ENCODE measurements at regions not wholly inside any gene's neighbourhood (a gene's known extent, or its start where the extent isn't known, plus 50 kb on each side); places are given as distances from the start of the nearest gene placed in this dataset.

- no peak for DNase-seq
Observed at GRCh38 chr18:60982928-60983327, 350.3 kb upstream of the CDH20 start.

- DNase-seq: no peak
Observed at GRCh38 chr18:60984510-60984909, 348.7 kb upstream of the CDH20 start.

GRCh38 chr18:60987963-60988362, 345.3 kb upstream of the CDH20 start:
- DNase-seq: no peak

- no peak for DNase-seq
Observed at GRCh38 chr18:60996326-60996725, 336.9 kb upstream of the CDH20 start.

GRCh38 chr18:60996822-60997221, 336.4 kb upstream of the CDH20 start:
- DNase-seq: no peak

GRCh38 chr18:61001138-61001537, 332.1 kb upstream of the CDH20 start:
- no peak for DNase-seq

GRCh38 chr18:61006687-61007224, 326.5 kb upstream of the CDH20 start:
- no peak for DNase-seq

- no peak for DNase-seq
Observed at GRCh38 chr18:61019338-61020301, 313.6 kb upstream of the CDH20 start.

- DNase-seq: no peak
Observed at GRCh38 chr18:61025596-61025995, 307.6 kb upstream of the CDH20 start.

- no peak for DNase-seq
Observed at GRCh38 chr18:61031626-61032025, 301.6 kb upstream of the CDH20 start.

- no peak for DNase-seq
Observed at GRCh38 chr18:61034580-61034979, 298.6 kb upstream of the CDH20 start.

- no peak for DNase-seq
Observed at GRCh38 chr18:61039251-61039650, 294.0 kb upstream of the CDH20 start.

GRCh38 chr18:61047794-61048193, 285.4 kb upstream of the CDH20 start:
- DNase-seq: no peak

GRCh38 chr18:61057443-61057842, 275.8 kb upstream of the CDH20 start:
- DNase-seq: no peak

- no peak for DNase-seq
Observed at GRCh38 chr18:61062258-61062657, 271.0 kb upstream of the CDH20 start.

- DNase-seq: no peak
Observed at GRCh38 chr18:61064911-61065310, 268.3 kb upstream of the CDH20 start.

- no peak for DNase-seq
Observed at GRCh38 chr18:61076986-61077385, 256.2 kb upstream of the CDH20 start.

- DNase-seq: no peak
Observed at GRCh38 chr18:61079714-61080113, 253.5 kb upstream of the CDH20 start.

- DNase-seq: peak in 1 of 2 experiments; percentile 3
Observed at GRCh38 chr18:61080954-61081528, 252.2 kb upstream of the CDH20 start.

- DNase-seq: no peak
Observed at GRCh38 chr18:61082976-61083630, 250.1 kb upstream of the CDH20 start.

- no peak for DNase-seq
Observed at GRCh38 chr18:61085036-61085435, 248.2 kb upstream of the CDH20 start.

GRCh38 chr18:61085761-61086160, 247.5 kb upstream of the CDH20 start:
- no peak for DNase-seq

GRCh38 chr18:61086657-61087056, 246.6 kb upstream of the CDH20 start:
- DNase-seq: no peak

GRCh38 chr18:61091379-61091778, 241.9 kb upstream of the CDH20 start:
- no peak for DNase-seq

All from NCI-H187 (cell line).